ENCODE measurements at regions not wholly inside any gene's neighbourhood (a gene's known extent, or its start where the extent isn't known, plus 50 kb on each side); places are given as distances from the start of the nearest gene placed in this dataset.
"Not testable (repeated sequence)": the region's sequence is repeated elsewhere in the genome, so short reads cannot be mapped to it uniquely, and the experiment has no call there.

GRCh38 chr4:174408841-174409552, 113.3 kb downstream of the HPGD start:
- H3K36me3 Mint-ChIP-seq (ENCODE audit: low read depth), result no peaks in the 10 kb centered on the region
- H3K27ac Mint-ChIP-seq, result no peak overlapping the region
- H3K9me3 Mint-ChIP-seq, result peaks cover 3% of the 10 kb centered on the region
- peaks cover 3% of the 10 kb centered on the region for H3K27me3 Mint-ChIP-seq
- H3K4me1 Mint-ChIP-seq, result no peaks in the 10 kb centered on the region
- ATAC-seq (replicated peaks), result no peak
- H3K4me3 Mint-ChIP-seq, result no peak overlapping the region

GRCh38 chr4:174406383-174406782, 115.9 kb downstream of the HPGD start:
- Mint-ChIP-seq H3K4me3 (no peak overlapping the region), H3K4me1 (no peaks in the 10 kb centered on the region), H3K36me3 (ENCODE audit: low read depth) (no peaks in the 10 kb centered on the region), H3K9me3 (peaks cover 3% of the 10 kb centered on the region), H3K27me3 (peaks cover 20% of the 10 kb centered on the region), H3K27ac (no peak overlapping the region)
- no peak for ATAC-seq (replicated peaks)

GRCh38 chr4:174405923-174406322, 116.4 kb downstream of the HPGD start:
- H3K4me1 Mint-ChIP-seq, result no peaks in the 10 kb centered on the region
- no peak for ATAC-seq (replicated peaks)
- H3K9me3 Mint-ChIP-seq, result peaks cover 3% of the 10 kb centered on the region
- no peaks in the 10 kb centered on the region for H3K36me3 Mint-ChIP-seq (ENCODE audit: low read depth)
- no peak overlapping the region for H3K27ac Mint-ChIP-seq
- H3K4me3 Mint-ChIP-seq, result no peak overlapping the region
- H3K27me3 Mint-ChIP-seq, result peaks cover 20% of the 10 kb centered on the region

- no peak for ATAC-seq (replicated peaks)
- no peaks in the 10 kb centered on the region for H3K36me3 Mint-ChIP-seq (ENCODE audit: low read depth)
- peaks cover 20% of the 10 kb centered on the region for H3K27me3 Mint-ChIP-seq
- H3K9me3 Mint-ChIP-seq, result peaks cover under 1% of the 10 kb centered on the region
- no peak overlapping the region for H3K27ac Mint-ChIP-seq
- no peaks in the 10 kb centered on the region for H3K4me1 Mint-ChIP-seq
- no peak overlapping the region for H3K4me3 Mint-ChIP-seq
Observed at GRCh38 chr4:174404677-174405076, 117.6 kb downstream of the HPGD start.

- H3K4me1 Mint-ChIP-seq, result no peaks in the 10 kb centered on the region
Observed at GRCh38 chr4:174403177-174403543, 119.1 kb downstream of the HPGD start.

GRCh38 chr4:174402470-174403176, 118.9 kb downstream of the CEP44 start:
- H3K27me3 Mint-ChIP-seq, result peaks cover 25% of the 10 kb centered on the region
- H3K9me3 Mint-ChIP-seq, result peaks cover 6% of the 10 kb centered on the region
- H3K27ac Mint-ChIP-seq, result no peak overlapping the region
- peak; percentile 56 for ATAC-seq (replicated peaks)
- H3K4me1 Mint-ChIP-seq, result no peaks in the 10 kb centered on the region
- no peak overlapping the region for H3K4me3 Mint-ChIP-seq
- H3K36me3 Mint-ChIP-seq (ENCODE audit: low read depth), result no peaks in the 10 kb centered on the region

More at GRCh38 chr4:174403177-174403543, 119.1 kb downstream of the HPGD start:
- ATAC-seq (replicated peaks), result no peak
- peaks cover 3% of the 10 kb centered on the region for H3K9me3 Mint-ChIP-seq
- H3K27me3 Mint-ChIP-seq, result peaks cover 23% of the 10 kb centered on the region
- H3K36me3 Mint-ChIP-seq (ENCODE audit: low read depth), result no peaks in the 10 kb centered on the region
- no peak overlapping the region for H3K27ac Mint-ChIP-seq
- no peak overlapping the region for H3K4me3 Mint-ChIP-seq

GRCh38 chr4:174401471-174402130, 117.9 kb downstream of the CEP44 start:
- Mint-ChIP-seq H3K4me1 (no peaks in the 10 kb centered on the region), H3K27me3 (peaks cover 28% of the 10 kb centered on the region), H3K9me3 (peaks cover 6% of the 10 kb centered on the region), H3K4me3 (no peak overlapping the region), H3K36me3 (ENCODE audit: low read depth) (no peaks in the 10 kb centered on the region), H3K27ac (no peak overlapping the region)
- ATAC-seq (replicated peaks), result no peak

- not testable (repeated sequence) for ATAC-seq (replicated peaks); H3K36me3 Mint-ChIP-seq (ENCODE audit: low read depth); H3K27ac Mint-ChIP-seq; H3K4me3 Mint-ChIP-seq; H3K4me1 Mint-ChIP-seq; H3K9me3 Mint-ChIP-seq
- peaks cover 31% of the 10 kb centered on the region for H3K27me3 Mint-ChIP-seq
Observed at GRCh38 chr4:174400603-174401302, 117.0 kb downstream of the CEP44 start.

GRCh38 chr4:174398728-174399127, 115.0 kb downstream of the CEP44 start:
- Mint-ChIP-seq H3K27me3 (peaks cover 32% of the 10 kb centered on the region), H3K36me3 (ENCODE audit: low read depth) (no peaks in the 10 kb centered on the region), H3K9me3 (peaks cover 6% of the 10 kb centered on the region), H3K4me1 (no peaks in the 10 kb centered on the region), H3K4me3 (no peak overlapping the region), H3K27ac (no peak overlapping the region)
- ATAC-seq (replicated peaks), result no peak

- H3K4me1 Mint-ChIP-seq, result no peaks in the 10 kb centered on the region
- H3K4me3 Mint-ChIP-seq, result no peak overlapping the region
- peaks cover 6% of the 10 kb centered on the region for H3K9me3 Mint-ChIP-seq
- H3K27ac Mint-ChIP-seq, result no peak overlapping the region
- H3K36me3 Mint-ChIP-seq (ENCODE audit: low read depth), result no peaks in the 10 kb centered on the region
- ATAC-seq (replicated peaks), result peak; percentile 49
- H3K27me3 Mint-ChIP-seq, result peaks cover 25% of the 10 kb centered on the region
Observed at GRCh38 chr4:174397366-174398155, 113.8 kb downstream of the CEP44 start.

GRCh38 chr4:174396599-174397110, 112.9 kb downstream of the CEP44 start:
- Mint-ChIP-seq H3K9me3 (peaks cover 6% of the 10 kb centered on the region), H3K4me1 (no peaks in the 10 kb centered on the region), H3K36me3 (ENCODE audit: low read depth) (no peaks in the 10 kb centered on the region), H3K4me3 (no peak overlapping the region), H3K27ac (no peak overlapping the region), H3K27me3 (peaks cover 18% of the 10 kb centered on the region)
- no peak for ATAC-seq (replicated peaks)

- peaks cover 15% of the 10 kb centered on the region for H3K27me3 Mint-ChIP-seq
- no peaks in the 10 kb centered on the region for H3K4me1 Mint-ChIP-seq
- H3K27ac Mint-ChIP-seq, result no peak overlapping the region
- no peaks in the 10 kb centered on the region for H3K36me3 Mint-ChIP-seq (ENCODE audit: low read depth)
- H3K9me3 Mint-ChIP-seq, result peaks cover 6% of the 10 kb centered on the region
- H3K4me3 Mint-ChIP-seq, result peak overlapping the region; percentile 21
- peak; percentile 82 for ATAC-seq (replicated peaks)
Observed at GRCh38 chr4:174394915-174395314, 111.2 kb downstream of the CEP44 start.

- Mint-ChIP-seq H3K4me3 (no peak overlapping the region), H3K9me3 (no peaks in the 10 kb centered on the region), H3K36me3 (ENCODE audit: low read depth) (no peaks in the 10 kb centered on the region), H3K27ac (no peak overlapping the region), H3K4me1 (no peaks in the 10 kb centered on the region), H3K27me3 (peaks cover 7% of the 10 kb centered on the region)
- ATAC-seq (replicated peaks), result peak; percentile 45
Observed at GRCh38 chr4:174389439-174389838, 105.7 kb downstream of the CEP44 start.
